Right cardiac atrium (tissue), 5 donors: ENCODE measurements at regions not wholly inside any gene's neighbourhood (a gene's known extent, or its start where the extent isn't known, plus 50 kb on each side); places are given as distances from the start of the nearest gene placed in this dataset.

ENCODE experiments used
- ATAC-seq, 2 donors: fragments of 200-7000 bp; cut with Tn5 transposase; one replicate each; pipeline versions ENCODE4 v1.8.0 to v1.9.1; 2020; ENCODE audit warnings: moderate library complexity in 2 of 2, mild to moderate bottlenecking in 1 of 2
- DNase-seq, 3 donors: peaks; one replicate each; pipeline ENCODE4 v3.0.0-alpha.2; 2020
- H3K27ac ChIP-seq: one replicate; pipeline ENCODE4 v1.5.1; 2013; ENCODE audit warnings: mild to moderate bottlenecking, low read length, control low read depth, moderate library complexity
- H3K27me3 ChIP-seq: one replicate; pipeline ENCODE4 v1.6.1; 2013; ENCODE audit not compliant: control insufficient read depth, insufficient read depth
- H3K4me1 ChIP-seq: one replicate; pipeline ENCODE4 v1.6.1; 2013; ENCODE audit warnings: low read length; ENCODE audit not compliant: control insufficient read depth, insufficient read depth
- H3K4me3 ChIP-seq: one replicate; pipeline ENCODE4 v1.5.1; 2013; ENCODE audit warnings: low read length, control low read depth
- H3K9me3 ChIP-seq: one replicate; pipeline ENCODE4 v1.6.1; 2013; ENCODE audit warnings: low read length; ENCODE audit not compliant: control insufficient read depth
- WGBS: extraction: QIAGEN DNeasy Blood & Tissue Kit; methylation state at CpG from one replicate; pipeline ENCODE4 v1.1.7; 2013; 5-methylcytosine and 5-hydroxymethylcytosine counted together
- intact Hi-C, 4 donors: fragments of 100-400 bp; cut with DNase I; formaldehyde crosslinking; loops; one replicate each; pipeline versions ENCODE4 v1.11.0 to v1.14.0; 2022 to 2023
- donor health status: healthy with polysubstance abuse.
- donor health status: DM: no; HTN: yes; CAD: no.
- donor health status: DM: no; HTN: no; CAD: no.
- donor health status: DM: no; HTN: yes; CAD: no; lungs with severe emphysema.
- donor health status: DM: yes; HTN: yes; CAD: no.

GRCh38 chr2:155384555-155385123 lies 686.1 kb downstream of the KCNJ3 start:
- Histone ChIP-seq H3K27ac (no peak overlapping the region), H3K4me1 (no peaks in the 10 kb centered on the region), H3K27me3 (no peaks in the 10 kb centered on the region), H3K4me3 (no peak overlapping the region), H3K9me3 (no peaks in the 10 kb centered on the region)
- intact Hi-C loops, result no loop called here
- DNase-seq (no peak), ATAC-seq (no peak)
- 76% methylated on average over 3 of the region's 3 CpGs for WGBS

- ATAC-seq, result no peak
- Histone ChIP-seq H3K4me3 (no peak overlapping the region), H3K4me1 (no peaks in the 10 kb centered on the region), H3K27ac (no peak overlapping the region), H3K27me3 (no peaks in the 10 kb centered on the region), H3K9me3 (no peaks in the 10 kb centered on the region)
- intact Hi-C loops, result no loop called here
- 65% methylated on average over 3 of the region's 3 CpGs for WGBS
- DNase-seq, result no peak
Measured at GRCh38 chr2:155382776-155383175, 684.3 kb downstream of the KCNJ3 start.

- no peak overlapping the region for H3K4me3 ChIP-seq
- no peaks in the 10 kb centered on the region for H3K9me3 ChIP-seq
- no peaks in the 10 kb centered on the region for H3K4me1 ChIP-seq
- intact Hi-C loops, result no loop called here
- no peak for ATAC-seq
- WGBS, result 17% methylated on average over 1 of the region's 1 CpG
- H3K27ac ChIP-seq, result no peak overlapping the region
- H3K27me3 ChIP-seq, result no peaks in the 10 kb centered on the region
- no peak for DNase-seq
Measured at GRCh38 chr2:155381436-155381835, 682.9 kb downstream of the KCNJ3 start.

- ATAC-seq (no peak), DNase-seq (no peak)
- no peak overlapping the region for H3K4me3 ChIP-seq
- no peak overlapping the region for H3K27ac ChIP-seq
- WGBS, result 41% methylated on average over 2 of the region's 2 CpGs
- intact Hi-C loops, result loop anchor here in 1 of 4 donors (10.0 kb wide), 1 partner anchor 1815 kb away; no protein-coding TSS in a partner anchor
- no peaks in the 10 kb centered on the region for H3K4me1 ChIP-seq
- no peaks in the 10 kb centered on the region for H3K9me3 ChIP-seq
- H3K27me3 ChIP-seq, result no peaks in the 10 kb centered on the region
Measured at GRCh38 chr2:155379494-155379893, 681.0 kb downstream of the KCNJ3 start.

- 57% methylated on average over 1 of the region's 1 CpG for WGBS
- Histone ChIP-seq H3K9me3 (no peaks in the 10 kb centered on the region), H3K27me3 (no peaks in the 10 kb centered on the region), H3K4me1 (no peaks in the 10 kb centered on the region), H3K4me3 (no peak overlapping the region), H3K27ac (no peak overlapping the region)
- ATAC-seq, result no peak
- intact Hi-C loops, result loop anchor here in 1 of 4 donors (10.0 kb wide), 1 partner anchor 1817 kb away; no protein-coding TSS in a partner anchor
- no peak for DNase-seq
Measured at GRCh38 chr2:155377931-155378444, 679.5 kb downstream of the KCNJ3 start.

DNA sequence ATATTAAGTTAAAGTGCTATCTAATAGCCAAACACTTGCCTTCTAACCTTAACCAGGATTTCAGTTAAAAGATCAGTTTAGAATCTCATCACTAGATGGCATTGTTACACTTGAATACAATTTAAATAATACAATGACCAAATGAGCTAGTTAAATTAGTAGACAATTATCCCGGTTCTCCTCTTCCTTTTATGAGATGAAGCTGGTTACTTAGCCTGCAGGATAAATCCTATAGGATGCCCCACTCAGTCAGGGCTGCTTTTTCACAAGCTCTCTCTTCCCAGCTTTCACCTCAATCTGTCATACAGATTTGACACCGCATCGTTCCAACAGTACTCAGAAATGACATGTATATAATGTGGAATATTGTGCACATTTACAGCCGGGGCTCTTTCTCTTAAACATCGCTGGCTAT lies 678.8 kb downstream of the KCNJ3 start:
- DNase-seq (no peak), ATAC-seq (no peak)
- WGBS, result 61% methylated on average over 5 of the region's 5 CpGs
- H3K9me3 ChIP-seq, result no peaks in the 10 kb centered on the region
- intact Hi-C loops, result loop anchor here in 1 of 4 donors (10.0 kb wide), 1 partner anchor 1818 kb away; no protein-coding TSS in a partner anchor
- no peaks in the 10 kb centered on the region for H3K27me3 ChIP-seq
- no peak overlapping the region for H3K4me3 ChIP-seq
- H3K4me1 ChIP-seq, result no peaks in the 10 kb centered on the region
- H3K27ac ChIP-seq, result no peak overlapping the region

DNA sequence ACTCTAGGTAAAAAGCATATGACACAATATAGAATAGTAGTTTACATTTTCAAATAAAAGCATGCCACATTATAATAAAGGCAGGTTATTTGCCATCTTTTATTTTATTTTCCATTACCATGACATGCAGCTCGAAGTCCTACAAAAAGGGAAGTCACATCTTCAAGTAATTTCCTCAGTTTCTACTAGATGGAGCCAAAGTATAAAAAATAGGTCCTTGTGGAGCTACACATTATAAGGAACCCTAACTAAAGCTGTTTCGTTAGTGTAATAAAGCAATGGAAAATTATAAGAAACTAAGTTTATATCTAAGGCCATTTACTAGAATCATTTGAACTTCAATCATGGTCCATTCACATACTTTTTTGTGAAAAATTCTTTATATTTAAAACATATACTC lies 674.5 kb downstream of the KCNJ3 start:
- no peak for ATAC-seq
- DNase-seq, result no peak
- H3K27ac ChIP-seq, result no peak overlapping the region
- no peaks in the 10 kb centered on the region for H3K9me3 ChIP-seq
- WGBS, result 19% methylated on average over 2 of the region's 2 CpGs
- no peaks in the 10 kb centered on the region for H3K4me1 ChIP-seq
- no peaks in the 10 kb centered on the region for H3K27me3 ChIP-seq
- intact Hi-C loops, result loop anchor here in 1 of 4 donors (10.0 kb wide), 1 partner anchor 1822 kb away; no protein-coding TSS in a partner anchor
- no peak overlapping the region for H3K4me3 ChIP-seq

DNA sequence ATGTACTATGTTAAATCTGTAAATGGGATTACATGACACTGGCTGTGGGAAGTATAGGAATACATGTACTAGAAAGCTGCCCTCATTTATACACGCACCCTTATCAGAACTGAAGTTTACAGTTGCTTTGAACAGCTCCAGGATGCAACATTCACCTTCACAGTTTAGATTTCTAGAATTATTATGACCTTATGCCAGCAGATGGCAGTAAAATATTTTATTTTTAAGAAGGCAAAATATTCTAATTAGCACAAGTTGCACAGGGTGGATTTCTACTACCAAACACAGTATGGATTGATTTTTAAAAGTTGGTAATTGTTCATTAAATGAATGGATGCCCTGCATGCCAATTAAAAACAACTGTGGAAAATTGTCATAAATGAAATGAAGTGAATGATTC lies 670.4 kb downstream of the KCNJ3 start:
- 21% methylated on average over 1 of the region's 1 CpG for WGBS
- ATAC-seq, result no peak
- intact Hi-C loops, result loop anchor here in 1 of 4 donors (10.0 kb wide), 1 partner anchor 1826 kb away; no protein-coding TSS in a partner anchor

DNA sequence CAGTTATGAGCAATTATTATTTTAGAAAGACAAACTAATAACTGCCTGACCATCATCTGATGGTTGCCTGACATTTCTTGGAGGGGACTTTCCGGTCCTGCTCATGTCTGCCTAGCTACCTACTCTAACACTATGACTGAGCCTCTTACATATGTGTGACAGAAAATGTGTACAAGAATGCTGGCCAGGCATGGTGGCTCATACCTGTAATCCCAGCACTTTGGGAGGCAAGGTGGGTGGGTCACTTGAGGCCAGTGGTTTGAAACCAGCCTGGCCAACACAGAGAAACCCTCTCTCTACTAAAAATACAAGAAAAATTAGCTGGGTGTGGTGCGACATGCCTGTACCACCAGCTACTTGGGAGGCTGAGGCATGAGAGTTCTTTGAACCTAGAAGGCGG lies 666.3 kb downstream of the KCNJ3 start:
- intact Hi-C loops, result loop anchor here in 1 of 4 donors (10.0 kb wide), 1 partner anchor 1830 kb away; no protein-coding TSS in a partner anchor
- Histone ChIP-seq H3K4me3 (no peak overlapping the region), H3K4me1 (no peaks in the 10 kb centered on the region), H3K9me3 (no peaks in the 10 kb centered on the region), H3K27me3 (no peaks in the 10 kb centered on the region), H3K27ac (no peak overlapping the region)
- 92% methylated on average over 3 of the region's 3 CpGs for WGBS
- peak in 1 of 3 donors; percentile 11 for DNase-seq
- no peak for ATAC-seq

More for the DNA sequence above, 670.4 kb downstream of the KCNJ3 start:
- H3K27ac ChIP-seq, result no peak overlapping the region
- H3K9me3 ChIP-seq, result no peaks in the 10 kb centered on the region
- H3K4me3 ChIP-seq, result no peak overlapping the region
- no peak for DNase-seq
- no peaks in the 10 kb centered on the region for H3K27me3 ChIP-seq
- no peaks in the 10 kb centered on the region for H3K4me1 ChIP-seq

DNA sequence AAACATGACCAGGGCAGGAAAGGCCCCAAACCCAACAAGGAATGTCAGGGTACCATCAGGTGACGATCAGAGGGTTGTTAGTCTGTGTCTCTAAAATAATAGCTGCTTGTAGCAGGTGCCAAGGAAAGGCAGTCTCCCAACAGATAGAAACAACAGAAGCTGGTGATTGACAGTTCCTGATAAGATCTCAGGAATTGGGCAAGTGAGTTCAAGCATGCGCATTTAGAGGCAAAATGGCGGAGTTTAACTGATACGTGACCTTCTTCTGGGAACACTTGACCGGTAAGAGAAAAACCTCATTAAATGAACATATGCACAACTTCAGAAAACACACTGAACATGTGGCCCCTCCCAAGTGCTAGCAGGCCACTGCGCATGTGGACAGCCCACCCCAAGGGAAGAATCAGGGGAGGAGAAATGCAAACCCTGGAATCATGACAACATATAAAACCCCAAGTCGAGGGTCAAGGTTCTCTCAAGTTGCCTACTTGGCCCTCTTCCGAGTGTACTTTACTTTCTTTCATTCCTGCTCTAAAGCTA lies 664.9 kb downstream of the KCNJ3 start:
- H3K4me3 ChIP-seq, result no peak overlapping the region
- no peaks in the 10 kb centered on the region for H3K27me3 ChIP-seq
- DNase-seq (no peak), ATAC-seq (no peak)
- no peak overlapping the region for H3K27ac ChIP-seq
- intact Hi-C loops, result loop anchor here in 1 of 4 donors (10.0 kb wide), 1 partner anchor 1831 kb away; no protein-coding TSS in a partner anchor
- H3K4me1 ChIP-seq, result no peaks in the 10 kb centered on the region
- 86% methylated on average over 8 of the region's 8 CpGs for WGBS
- H3K9me3 ChIP-seq, result no peaks in the 10 kb centered on the region

- intact Hi-C loops, result no loop called here
- Histone ChIP-seq H3K27me3 (no peaks in the 10 kb centered on the region), H3K27ac (no peak overlapping the region), H3K9me3 (no peaks in the 10 kb centered on the region), H3K4me3 (no peak overlapping the region), H3K4me1 (no peaks in the 10 kb centered on the region)
- 58% methylated on average over 1 of the region's 1 CpG for WGBS
- ATAC-seq, result no peak
- DNase-seq, result no peak
Measured at GRCh38 chr2:155357172-155357571, 658.7 kb downstream of the KCNJ3 start.
